ENCODE measurements at regions not wholly inside any gene's neighbourhood (a gene's known extent, or its start where the extent isn't known, plus 50 kb on each side); places are given as distances from the start of the nearest gene placed in this dataset.

- Histone ChIP-seq H3K27ac (no peak overlapping the region), H3K27me3 (no peaks in the 10 kb centered on the region), H3K9ac (ENCODE audit: low read depth in 2 of 2, low read length in 2 of 2) (no peak overlapping the region), H3K4me3 (no peak overlapping the region), H3K36me3 (no peaks in the 10 kb centered on the region), H3K9me3 (no peaks in the 10 kb centered on the region), H3K4me1 (no peaks in the 10 kb centered on the region)
- no peak for DNase-seq
- intact Hi-C loops (cut with DNase I) = no loop called here
- TF ChIP-seq CTCF (IDR thresholded peaks at IDR 0.05) = no peak
These were observed 102.5 kb upstream of the UNC13C start for GRCh38 chr15:53875711-53876110.

GRCh38 chr15:53875139-53875538, 103.1 kb upstream of the UNC13C start:
- TF ChIP-seq CTCF (IDR thresholded peaks at IDR 0.05) = no peak
- Histone ChIP-seq H3K4me1 (no peaks in the 10 kb centered on the region), H3K27me3 (no peaks in the 10 kb centered on the region), H3K9me3 (no peaks in the 10 kb centered on the region), H3K27ac (no peak overlapping the region), H3K9ac (ENCODE audit: low read depth in 2 of 2, low read length in 2 of 2) (no peak overlapping the region), H3K4me3 (no peak overlapping the region), H3K36me3 (no peaks in the 10 kb centered on the region)
- no peak for DNase-seq
- intact Hi-C loops (cut with DNase I) = no loop called here

DNA sequence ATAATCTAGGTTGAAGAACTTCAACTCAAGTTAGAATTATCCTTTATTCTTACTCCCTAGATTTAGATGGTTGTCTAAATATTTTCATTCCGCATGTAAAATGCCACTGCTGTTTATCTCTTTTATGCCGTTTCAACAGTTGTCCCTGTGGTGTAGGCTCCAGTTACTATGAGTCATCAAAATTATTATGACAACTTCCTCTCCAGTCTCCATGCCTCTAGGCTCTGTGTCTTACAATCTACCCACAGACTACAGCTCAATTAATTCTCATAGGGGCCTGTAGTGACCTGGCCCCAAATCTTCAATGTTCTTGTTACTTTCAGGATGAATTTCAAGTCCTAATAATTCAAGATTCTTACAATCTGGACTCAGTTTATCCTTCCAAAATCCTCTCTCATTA, 105.8 kb upstream of the UNC13C start:
- H3K36me3 ChIP-seq = no peaks in the 10 kb centered on the region
- no peak overlapping the region for H3K9ac ChIP-seq (ENCODE audit: low read depth in 2 of 2, low read length in 2 of 2)
- H3K4me3 ChIP-seq = no peak overlapping the region
- H3K4me1 ChIP-seq = no peaks in the 10 kb centered on the region
- no peak for DNase-seq
- no peak overlapping the region for H3K27ac ChIP-seq
- no peak for TF ChIP-seq CTCF (IDR thresholded peaks at IDR 0.05)
- intact Hi-C loops (cut with DNase I) = no loop called here
- H3K9me3 ChIP-seq = no peaks in the 10 kb centered on the region
- H3K27me3 ChIP-seq = no peaks in the 10 kb centered on the region

GRCh38 chr15:53869806-53870073, 108.5 kb upstream of the UNC13C start:
- TF ChIP-seq CTCF (IDR thresholded peaks at IDR 0.05) = no peak
- intact Hi-C loops (cut with DNase I) = no loop called here
- Histone ChIP-seq H3K27me3 (no peaks in the 10 kb centered on the region), H3K9ac (ENCODE audit: low read depth in 2 of 2, low read length in 2 of 2) (no peak overlapping the region), H3K9me3 (no peaks in the 10 kb centered on the region), H3K27ac (no peak overlapping the region), H3K4me3 (no peak overlapping the region), H3K36me3 (no peaks in the 10 kb centered on the region), H3K4me1 (no peaks in the 10 kb centered on the region)
- no peak for DNase-seq

GRCh38 chr15:53869044-53869805, 109.0 kb upstream of the UNC13C start:
- H3K36me3 ChIP-seq = no peaks in the 10 kb centered on the region
- no peaks in the 10 kb centered on the region for H3K4me1 ChIP-seq
- H3K9ac ChIP-seq (ENCODE audit: low read depth in 2 of 2, low read length in 2 of 2) = no peak overlapping the region
- no peaks in the 10 kb centered on the region for H3K27me3 ChIP-seq
- H3K9me3 ChIP-seq = no peaks in the 10 kb centered on the region
- TF ChIP-seq CTCF (IDR thresholded peaks at IDR 0.05) = no peak
- DNase-seq = no peak
- no peak overlapping the region for H3K27ac ChIP-seq
- intact Hi-C loops (cut with DNase I) = no loop called here
- no peak overlapping the region for H3K4me3 ChIP-seq

All from colonic mucosa (tissue), 4 donors.